ENCODE measurements at regions not wholly inside any gene's neighbourhood (a gene's known extent, or its start where the extent isn't known, plus 50 kb on each side); places are given as distances from the start of the nearest gene placed in this dataset.
A peak's percentile ranks its signal among the peaks of the same experiment; 100 is the strongest.

- H3K36me3 ChIP-seq (ENCODE audit: control insufficient read depth in 1 of 2, insufficient read depth in 2 of 2, low read length in 2 of 2), result no peaks in the 10 kb centered on the region
- H2AFZ ChIP-seq (ENCODE audit: insufficient read depth, low read length, poor library complexity), result no peak overlapping the region
- no peak for DNase-seq
- H2BK120ac ChIP-seq (ENCODE audit: insufficient read depth, low read length, poor library complexity), result no peak overlapping the region
- no peak overlapping the region for H3K27ac ChIP-seq (ENCODE audit: low read depth, low read length)
- WGBS (ENCODE audit: extremely low coverage, insufficient coverage, insufficient read length), result no CpG with 5 or more reads among the region's 2 CpGs
- H3K4me1 ChIP-seq (ENCODE audit: control insufficient read depth in 1 of 2, insufficient read depth in 2 of 2, low read length in 2 of 2), result no peaks in the 10 kb centered on the region
- no peak overlapping the region for H2BK12ac ChIP-seq (ENCODE audit: low read length)
- H4K12ac ChIP-seq (ENCODE audit: low read depth, low read length), result no peak overlapping the region
- no peaks in the 10 kb centered on the region for H3K79me2 ChIP-seq (ENCODE audit: control insufficient read depth, insufficient read depth, low read length, poor library complexity)
- H3K23ac ChIP-seq (ENCODE audit: low read length), result no peak overlapping the region
- H2AK5ac ChIP-seq (ENCODE audit: low read length), result no peak overlapping the region
- H3K18ac ChIP-seq (ENCODE audit: low read length), result no peak overlapping the region
- no peak overlapping the region for H4K8ac ChIP-seq (ENCODE audit: low read depth, low read length)
- H3K4me3 ChIP-seq (ENCODE audit: low read depth, low read length), result no peak overlapping the region
- H3K14ac ChIP-seq (ENCODE audit: low read length), result no peak overlapping the region
- no peaks in the 10 kb centered on the region for H3K79me1 ChIP-seq (ENCODE audit: low read length)
- no peaks in the 10 kb centered on the region for H3K9me3 ChIP-seq (ENCODE audit: insufficient read depth, low read depth, low read length)
- no peak overlapping the region for H3K9ac ChIP-seq (ENCODE audit: low read length)
- no peaks in the 10 kb centered on the region for H3K27me3 ChIP-seq (ENCODE audit: insufficient read depth, low read length)
- H2BK5ac ChIP-seq (ENCODE audit: low read depth, low read length, poor library complexity), result no peak overlapping the region
- H3K4me2 ChIP-seq (ENCODE audit: low read length), result no peak overlapping the region
- H3K4ac ChIP-seq (ENCODE audit: low read depth, low read length), result no peak overlapping the region
- no peak overlapping the region for H4K91ac ChIP-seq (ENCODE audit: low read depth, low read length)
Observed at GRCh38 chr5:102638912-102639652, 116.0 kb upstream of the PAM start.

GRCh38 chr5:102649731-102650130, 105.4 kb upstream of the PAM start:
- Histone ChIP-seq H3K79me1 (ENCODE audit: low read length) (no peaks in the 10 kb centered on the region), H2BK12ac (ENCODE audit: low read length) (no peak overlapping the region), H3K36me3 (ENCODE audit: control insufficient read depth in 1 of 2, insufficient read depth in 2 of 2, low read length in 2 of 2) (no peaks in the 10 kb centered on the region), H4K12ac (ENCODE audit: low read depth, low read length) (no peak overlapping the region), H2AFZ (ENCODE audit: insufficient read depth, low read length, poor library complexity) (no peak overlapping the region), H3K14ac (ENCODE audit: low read length) (no peak overlapping the region), H3K4ac (ENCODE audit: low read depth, low read length) (no peak overlapping the region), H2AK5ac (ENCODE audit: low read length) (no peak overlapping the region), H3K4me3 (ENCODE audit: low read depth, low read length) (no peak overlapping the region), H2BK120ac (ENCODE audit: insufficient read depth, low read length, poor library complexity) (no peak overlapping the region), H3K23ac (ENCODE audit: low read length) (no peak overlapping the region), H3K79me2 (ENCODE audit: control insufficient read depth, insufficient read depth, low read length, poor library complexity) (no peaks in the 10 kb centered on the region), H3K27ac (ENCODE audit: low read depth, low read length) (no peak overlapping the region), H4K8ac (ENCODE audit: low read depth, low read length) (no peak overlapping the region), H3K27me3 (ENCODE audit: insufficient read depth, low read length) (no peaks in the 10 kb centered on the region), H2BK5ac (ENCODE audit: low read depth, low read length, poor library complexity) (no peak overlapping the region), H3K4me2 (ENCODE audit: low read length) (no peak overlapping the region), H4K91ac (ENCODE audit: low read depth, low read length) (no peak overlapping the region), H3K18ac (ENCODE audit: low read length) (no peak overlapping the region), H3K9me3 (ENCODE audit: insufficient read depth, low read depth, low read length) (no peaks in the 10 kb centered on the region), H3K4me1 (ENCODE audit: control insufficient read depth in 1 of 2, insufficient read depth in 2 of 2, low read length in 2 of 2) (no peaks in the 10 kb centered on the region), H3K9ac (ENCODE audit: low read length) (no peak overlapping the region)
- no CpG with 5 or more reads among the region's 1 CpG for WGBS (ENCODE audit: extremely low coverage, insufficient coverage, insufficient read length)
- DNase-seq, result no peak

- WGBS (ENCODE audit: extremely low coverage, insufficient coverage, insufficient read length), result no CpG with 5 or more reads among the region's 3 CpGs
- H3K4me2 ChIP-seq (ENCODE audit: low read length), result no peak overlapping the region
- H2BK5ac ChIP-seq (ENCODE audit: low read depth, low read length, poor library complexity), result no peak overlapping the region
- H4K8ac ChIP-seq (ENCODE audit: low read depth, low read length), result no peak overlapping the region
- no peak overlapping the region for H4K12ac ChIP-seq (ENCODE audit: low read depth, low read length)
- no peak overlapping the region for H2BK120ac ChIP-seq (ENCODE audit: insufficient read depth, low read length, poor library complexity)
- H3K4me3 ChIP-seq (ENCODE audit: low read depth, low read length), result no peak overlapping the region
- no peaks in the 10 kb centered on the region for H3K79me2 ChIP-seq (ENCODE audit: control insufficient read depth, insufficient read depth, low read length, poor library complexity)
- H3K4me1 ChIP-seq (ENCODE audit: control insufficient read depth in 1 of 2, insufficient read depth in 2 of 2, low read length in 2 of 2), result no peaks in the 10 kb centered on the region
- no peak overlapping the region for H2AK5ac ChIP-seq (ENCODE audit: low read length)
- no peak overlapping the region for H3K14ac ChIP-seq (ENCODE audit: low read length)
- no peak overlapping the region for H2BK12ac ChIP-seq (ENCODE audit: low read length)
- H2AFZ ChIP-seq (ENCODE audit: insufficient read depth, low read length, poor library complexity), result no peak overlapping the region
- H3K36me3 ChIP-seq (ENCODE audit: control insufficient read depth in 1 of 2, insufficient read depth in 2 of 2, low read length in 2 of 2), result no peaks in the 10 kb centered on the region
- no peaks in the 10 kb centered on the region for H3K9me3 ChIP-seq (ENCODE audit: insufficient read depth, low read depth, low read length)
- no peak overlapping the region for H3K9ac ChIP-seq (ENCODE audit: low read length)
- H4K91ac ChIP-seq (ENCODE audit: low read depth, low read length), result no peak overlapping the region
- peak; percentile 16 to 54 for DNase-seq
- H3K4ac ChIP-seq (ENCODE audit: low read depth, low read length), result no peak overlapping the region
- H3K27me3 ChIP-seq (ENCODE audit: insufficient read depth, low read length), result no peaks in the 10 kb centered on the region
- H3K23ac ChIP-seq (ENCODE audit: low read length), result no peak overlapping the region
- H3K18ac ChIP-seq (ENCODE audit: low read length), result no peak overlapping the region
- H3K79me1 ChIP-seq (ENCODE audit: low read length), result no peaks in the 10 kb centered on the region
- H3K27ac ChIP-seq (ENCODE audit: low read depth, low read length), result no peak overlapping the region
Observed at GRCh38 chr5:102651466-102651865, 103.6 kb upstream of the PAM start.

- no peak for DNase-seq
- Histone ChIP-seq H2AK5ac (ENCODE audit: low read length) (no peak overlapping the region), H2AFZ (ENCODE audit: insufficient read depth, low read length, poor library complexity) (no peak overlapping the region), H3K4me1 (ENCODE audit: control insufficient read depth in 1 of 2, insufficient read depth in 2 of 2, low read length in 2 of 2) (no peaks in the 10 kb centered on the region), H2BK5ac (ENCODE audit: low read depth, low read length, poor library complexity) (no peak overlapping the region), H3K23ac (ENCODE audit: low read length) (no peak overlapping the region), H2BK12ac (ENCODE audit: low read length) (no peak overlapping the region), H4K12ac (ENCODE audit: low read depth, low read length) (no peak overlapping the region), H3K79me2 (ENCODE audit: control insufficient read depth, insufficient read depth, low read length, poor library complexity) (no peaks in the 10 kb centered on the region), H3K79me1 (ENCODE audit: low read length) (no peaks in the 10 kb centered on the region), H4K91ac (ENCODE audit: low read depth, low read length) (no peak overlapping the region), H3K9me3 (ENCODE audit: insufficient read depth, low read depth, low read length) (no peaks in the 10 kb centered on the region), H3K4ac (ENCODE audit: low read depth, low read length) (no peak overlapping the region), H4K8ac (ENCODE audit: low read depth, low read length) (no peak overlapping the region), H3K27ac (ENCODE audit: low read depth, low read length) (no peak overlapping the region), H3K18ac (ENCODE audit: low read length) (no peak overlapping the region), H3K36me3 (ENCODE audit: control insufficient read depth in 1 of 2, insufficient read depth in 2 of 2, low read length in 2 of 2) (no peaks in the 10 kb centered on the region), H2BK120ac (ENCODE audit: insufficient read depth, low read length, poor library complexity) (no peak overlapping the region), H3K4me2 (ENCODE audit: low read length) (no peak overlapping the region), H3K14ac (ENCODE audit: low read length) (no peak overlapping the region), H3K9ac (ENCODE audit: low read length) (no peak overlapping the region), H3K27me3 (ENCODE audit: insufficient read depth, low read length) (no peaks in the 10 kb centered on the region), H3K4me3 (ENCODE audit: low read depth, low read length) (no peak overlapping the region)
- no CpG with 5 or more reads among the region's 1 CpG for WGBS (ENCODE audit: extremely low coverage, insufficient coverage, insufficient read length)
Observed at GRCh38 chr5:102654559-102655349, 100.4 kb upstream of the PAM start.

Measured in trophoblast cell (in vitro differentiated cells and primary cell).